HEK293 (cell line): ENCODE measurements at regions not wholly inside any gene's neighbourhood (a gene's known extent, or its start where the extent isn't known, plus 50 kb on each side); places are given as distances from the start of the nearest gene placed in this dataset.

Experiments
- CTCF ChIA-PET: fragments of 350-600 bp; formaldehyde crosslinking; extraction: SDS; loops from one replicate; lab custom pipeline; 2021; ENCODE audit warnings: antibody characterized with exemption; lab: Yijun Ruan, JAX
- POLR2A ChIA-PET: fragments of 300-600 bp; formaldehyde crosslinking; extraction: SDS; loops from one replicate; lab custom pipeline; 2020; ENCODE audit warnings: antibody characterized with exemption, inconsistent platforms; lab: Yijun Ruan, JAX
- H3K27ac ChIP-seq: fragments of 200-500 bp; sonication (Bioruptor generic); 2 replicates; pipeline ENCODE4 v1.5.1; 2014; ENCODE audit warnings: low read depth, low read length, control low read depth, inconsistent platforms; ENCODE audit errors: extremely low read depth
- H3K36me3 ChIP-seq, 2 experiments: fragments of 200-500 bp in 1 of 2; sonication (Bioruptor generic) in 1 of 2; 1 replicate in 1 of 2; 2 replicates in 1 of 2; pipeline ENCODE4 v1.5.1; 2014 to 2017; ENCODE audit warnings: inconsistent platforms in 2 of 2, low read length in 2 of 2; ENCODE audit not compliant: control insufficient read depth in 2 of 2, insufficient read depth in 1 of 2
- H3K4me1 ChIP-seq: fragments of 200-500 bp; sonication (Bioruptor generic); 2 replicates; pipeline ENCODE4 v1.5.1; 2014; ENCODE audit warnings: mild to moderate bottlenecking, low read length, inconsistent platforms; ENCODE audit not compliant: control insufficient read depth, insufficient read depth
- H3K4me3 ChIP-seq: 2 replicates; pipeline ENCODE4 v1.5.1; 2011; ENCODE audit warnings: low read depth, mild to moderate bottlenecking, control low read depth, low read length, moderate library complexity
- H3K9me3 ChIP-seq: fragments of 200-500 bp; sonication (Bioruptor generic); 2 replicates; pipeline ENCODE4 v1.5.1; 2014; ENCODE audit warnings: low read depth, low read length, inconsistent platforms; ENCODE audit not compliant: control insufficient read depth, insufficient read depth
- FEZF1 ChIP-seq: fragments of 450-650 bp; formaldehyde crosslinking; IDR thresholded peaks from 2 replicates; pipeline ENCODE4 v1.5.1; 2016; ENCODE audit warnings: missing biosample characterization, missing genetic modification characterization
- HOXD13 ChIP-seq: sonication (generic); formaldehyde crosslinking; IDR thresholded peaks from 2 replicates; pipeline ENCODE4 v1.8.0; 2022; ENCODE audit warnings: missing genetic modification reagents, borderline replicate concordance
- PRDM1 ChIP-seq: fragments of 450-650 bp; formaldehyde crosslinking; IDR thresholded peaks from 2 replicates; pipeline ENCODE4; 2016; ENCODE audit warnings: missing biosample characterization, missing genetic modification characterization
- SALL2 ChIP-seq: fragments of 450-650 bp; formaldehyde crosslinking; IDR thresholded peaks from 2 replicates; pipeline ENCODE4 v1.5.0; 2017; ENCODE audit warnings: missing biosample characterization, mild to moderate bottlenecking, missing genetic modification characterization, borderline replicate concordance
- WT1 ChIP-seq: fragments of 450-650 bp; formaldehyde crosslinking; IDR thresholded peaks from 2 replicates; pipeline ENCODE4 v1.5.1; 2016; ENCODE audit warnings: missing biosample characterization, missing genetic modification characterization
- ZBTB17 ChIP-seq: fragments of 450-650 bp; formaldehyde crosslinking; IDR thresholded peaks from 2 replicates; pipeline ENCODE4 v1.5.1; 2016; ENCODE audit warnings: missing biosample characterization, missing genetic modification characterization
- ZBTB48 ChIP-seq: fragments of 450-650 bp; formaldehyde crosslinking; IDR thresholded peaks from 2 replicates; pipeline ENCODE4 v1.5.1; 2016; ENCODE audit warnings: missing biosample characterization, missing genetic modification characterization
- ZFP37 ChIP-seq: fragments of 450-650 bp; formaldehyde crosslinking; IDR thresholded peaks from 2 replicates; pipeline ENCODE4 v1.5.1; 2016; ENCODE audit warnings: missing biosample characterization, missing genetic modification characterization
- ZFP69B ChIP-seq: fragments of 450-650 bp; formaldehyde crosslinking; IDR thresholded peaks from 2 replicates; pipeline ENCODE4 v1.5.1; 2016; ENCODE audit warnings: missing biosample characterization, missing genetic modification characterization
- ZNF2 ChIP-seq: fragments of 450-650 bp; formaldehyde crosslinking; IDR thresholded peaks from 2 replicates; pipeline ENCODE4 v1.5.1; 2016; ENCODE audit warnings: missing biosample characterization, missing genetic modification characterization
- ZNF302 ChIP-seq: fragments of 450-650 bp; formaldehyde crosslinking; IDR thresholded peaks from 2 replicates; pipeline ENCODE4 v1.5.1; 2016; ENCODE audit warnings: missing biosample characterization, missing genetic modification characterization, low read depth
- ZNF311 ChIP-seq: fragments of 450-650 bp; formaldehyde crosslinking; IDR thresholded peaks from 2 replicates; pipeline ENCODE4 v1.5.1; 2017; ENCODE audit warnings: missing biosample characterization, missing genetic modification characterization, borderline replicate concordance
- ZNF354C ChIP-seq: fragments of 450-650 bp; formaldehyde crosslinking; IDR thresholded peaks from 2 replicates; pipeline ENCODE4 v1.5.1; 2016; ENCODE audit warnings: missing biosample characterization, missing genetic modification characterization, low read depth, borderline replicate concordance
- ZNF37A ChIP-seq: fragments of 450-650 bp; IDR thresholded peaks from 2 replicates; pipeline ENCODE4 v1.5.1; 2018; ENCODE audit warnings: missing biosample characterization, missing genetic modification characterization
- ZNF571 ChIP-seq: fragments of 450-650 bp; formaldehyde crosslinking; IDR thresholded peaks from 2 replicates; pipeline ENCODE4 v1.5.0; 2017; ENCODE audit warnings: missing biosample characterization, missing genetic modification characterization
- ZNF610 ChIP-seq: fragments of 450-650 bp; formaldehyde crosslinking; IDR thresholded peaks from 2 replicates; pipeline ENCODE4 v1.5.1; 2016; ENCODE audit warnings: missing biosample characterization, missing genetic modification characterization, borderline replicate concordance
- ZNF785 ChIP-seq: fragments of 450-650 bp; formaldehyde crosslinking; IDR thresholded peaks from 2 replicates; pipeline ENCODE4 v1.5.1; 2016; ENCODE audit warnings: missing biosample characterization, missing genetic modification characterization
- ZNF792 ChIP-seq: fragments of 450-650 bp; formaldehyde crosslinking; IDR thresholded peaks from 2 replicates; pipeline ENCODE4 v1.5.1; 2016; ENCODE audit warnings: missing biosample characterization, missing genetic modification characterization
- ZNF837 ChIP-seq: fragments of 450-650 bp; formaldehyde crosslinking; IDR thresholded peaks from 2 replicates; pipeline ENCODE4 v1.5.1; 2016; ENCODE audit warnings: missing biosample characterization, missing genetic modification characterization
- ZNF843 ChIP-seq: fragments of 450-650 bp; formaldehyde crosslinking; IDR thresholded peaks from 2 replicates; pipeline ENCODE4 v1.5.1; 2016; ENCODE audit warnings: missing biosample characterization, missing genetic modification characterization
- TF ChIP-seq, protein P1 (sequence below): fragments of 450-650 bp; formaldehyde crosslinking; IDR thresholded peaks from 2 replicates; pipeline ENCODE4 v1.5.1; 2016; ENCODE audit warnings: missing biosample characterization, missing genetic modification characterization
- TF ChIP-seq, protein P2 (sequence below): fragments of 450-650 bp; formaldehyde crosslinking; IDR thresholded peaks from 2 replicates; pipeline ENCODE4 v1.5.1; 2016; ENCODE audit warnings: missing biosample characterization, missing genetic modification characterization
- TF ChIP-seq, protein P3 (sequence below): fragments of 450-650 bp; formaldehyde crosslinking; IDR thresholded peaks from 2 replicates; pipeline ENCODE4 v1.5.1; 2016; ENCODE audit warnings: missing biosample characterization, missing genetic modification characterization
- TF ChIP-seq, protein P4 (sequence below): fragments of 450-650 bp; formaldehyde crosslinking; IDR thresholded peaks from 2 replicates; pipeline ENCODE4 v1.5.1; 2016; ENCODE audit warnings: missing biosample characterization, missing genetic modification characterization

DNA sequence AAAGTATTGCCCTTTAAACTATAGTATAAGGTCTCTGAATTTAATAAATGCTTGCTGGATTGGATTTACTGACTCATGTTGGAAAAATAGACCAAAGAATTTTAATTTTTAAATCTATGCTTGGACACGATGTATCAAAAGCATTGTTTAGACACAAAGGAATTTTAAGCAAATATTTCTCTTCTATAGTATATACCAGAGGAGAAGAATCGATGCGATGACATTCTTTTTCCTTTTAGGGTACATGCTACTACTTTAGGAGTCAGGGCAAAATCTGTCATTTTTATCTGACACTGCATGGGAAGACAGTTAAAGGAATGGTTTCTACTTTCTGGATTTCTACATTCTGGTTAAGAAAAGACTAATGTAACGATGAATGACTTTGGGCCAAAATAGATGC, 339.9 kb downstream of the BMPER start:
- Histone ChIP-seq H3K27ac (no peak overlapping the region), H3K4me1 (no peaks in the 10 kb centered on the region), H3K9me3 (no peaks in the 10 kb centered on the region), H3K36me3 (no peaks in the 10 kb centered on the region), H3K4me3 (no peak overlapping the region)
- TF ChIP-seq ZNF37A (tag by site-specific recombination) = no peak
- no peak for TF ChIP-seq ZNF837 (tag by site-specific recombination)
- TF ChIP-seq, protein P1, sequence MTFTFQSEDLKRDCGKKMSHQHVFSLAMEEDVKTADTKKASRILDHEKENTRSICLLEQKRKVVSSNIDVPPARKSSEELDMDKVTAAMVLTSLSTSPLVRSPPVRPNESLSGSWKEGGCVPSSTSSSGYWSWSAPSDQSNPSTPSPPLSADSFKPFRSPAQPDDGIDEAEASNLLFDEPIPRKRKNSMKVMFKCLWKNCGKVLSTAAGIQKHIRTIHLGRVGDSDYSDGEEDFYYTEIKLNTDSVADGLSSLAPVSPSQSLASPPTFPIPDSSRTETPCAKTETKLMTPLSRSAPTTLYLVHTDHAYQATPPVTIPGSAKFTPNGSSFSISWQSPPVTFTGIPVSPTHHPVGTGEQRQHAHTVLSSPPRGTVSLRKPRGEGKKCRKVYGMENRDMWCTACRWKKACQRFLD (tag by site-specific recombination) = no peak
- TF ChIP-seq ZNF311 = no peak
- TF ChIP-seq ZBTB48 (tag by site-specific recombination) = no peak
- TF ChIP-seq SALL2 (tag by site-specific recombination) = no peak
- TF ChIP-seq ZNF792 (tag by site-specific recombination) = no peak
- TF ChIP-seq, protein P2, sequence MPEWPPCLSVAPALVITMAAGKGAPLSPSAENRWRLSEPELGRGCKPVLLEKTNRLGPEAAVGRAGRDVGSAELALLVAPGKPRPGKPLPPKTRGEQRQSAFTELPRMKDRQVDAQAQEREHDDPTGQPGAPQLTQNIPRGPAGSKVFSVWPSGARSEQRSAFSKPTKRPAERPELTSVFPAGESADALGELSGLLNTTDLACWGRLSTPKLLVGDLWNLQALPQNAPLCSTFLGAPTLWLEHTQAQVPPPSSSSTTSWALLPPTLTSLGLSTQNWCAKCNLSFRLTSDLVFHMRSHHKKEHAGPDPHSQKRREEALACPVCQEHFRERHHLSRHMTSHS (tag by site-specific recombination) = no peak
- TF ChIP-seq ZNF843 (tag by site-specific recombination) = no peak
- TF ChIP-seq ZNF571 (tag by site-specific recombination) = no peak
- TF ChIP-seq, protein P3, sequence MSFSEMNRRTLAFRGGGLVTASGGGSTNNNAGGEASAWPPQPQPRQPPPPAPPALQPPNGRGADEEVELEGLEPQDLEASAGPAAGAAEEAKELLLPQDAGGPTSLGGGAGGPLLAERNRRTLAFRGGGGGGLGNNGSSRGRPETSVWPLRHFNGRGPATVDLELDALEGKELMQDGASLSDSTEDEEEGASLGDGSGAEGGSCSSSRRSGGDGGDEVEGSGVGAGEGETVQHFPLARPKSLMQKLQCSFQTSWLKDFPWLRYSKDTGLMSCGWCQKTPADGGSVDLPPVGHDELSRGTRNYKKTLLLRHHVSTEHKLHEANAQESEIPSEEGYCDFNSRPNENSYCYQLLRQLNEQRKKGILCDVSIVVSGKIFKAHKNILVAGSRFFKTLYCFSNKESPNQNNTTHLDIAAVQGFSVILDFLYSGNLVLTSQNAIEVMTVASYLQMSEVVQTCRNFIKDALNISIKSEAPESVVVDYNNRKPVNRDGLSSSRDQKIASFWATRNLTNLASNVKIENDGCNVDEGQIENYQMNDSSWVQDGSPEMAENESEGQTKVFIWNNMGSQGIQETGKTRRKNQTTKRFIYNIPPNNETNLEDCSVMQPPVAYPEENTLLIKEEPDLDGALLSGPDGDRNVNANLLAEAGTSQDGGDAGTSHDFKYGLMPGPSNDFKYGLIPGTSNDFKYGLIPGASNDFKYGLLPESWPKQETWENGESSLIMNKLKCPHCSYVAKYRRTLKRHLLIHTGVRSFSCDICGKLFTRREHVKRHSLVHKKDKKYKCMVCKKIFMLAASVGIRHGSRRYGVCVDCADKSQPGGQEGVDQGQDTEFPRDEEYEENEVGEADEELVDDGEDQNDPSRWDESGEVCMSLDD = no peak
- TF ChIP-seq PRDM1 (tag by site-specific recombination) = no peak
- no peak for TF ChIP-seq ZNF2 (tag by site-specific recombination)
- TF ChIP-seq, protein P4, sequence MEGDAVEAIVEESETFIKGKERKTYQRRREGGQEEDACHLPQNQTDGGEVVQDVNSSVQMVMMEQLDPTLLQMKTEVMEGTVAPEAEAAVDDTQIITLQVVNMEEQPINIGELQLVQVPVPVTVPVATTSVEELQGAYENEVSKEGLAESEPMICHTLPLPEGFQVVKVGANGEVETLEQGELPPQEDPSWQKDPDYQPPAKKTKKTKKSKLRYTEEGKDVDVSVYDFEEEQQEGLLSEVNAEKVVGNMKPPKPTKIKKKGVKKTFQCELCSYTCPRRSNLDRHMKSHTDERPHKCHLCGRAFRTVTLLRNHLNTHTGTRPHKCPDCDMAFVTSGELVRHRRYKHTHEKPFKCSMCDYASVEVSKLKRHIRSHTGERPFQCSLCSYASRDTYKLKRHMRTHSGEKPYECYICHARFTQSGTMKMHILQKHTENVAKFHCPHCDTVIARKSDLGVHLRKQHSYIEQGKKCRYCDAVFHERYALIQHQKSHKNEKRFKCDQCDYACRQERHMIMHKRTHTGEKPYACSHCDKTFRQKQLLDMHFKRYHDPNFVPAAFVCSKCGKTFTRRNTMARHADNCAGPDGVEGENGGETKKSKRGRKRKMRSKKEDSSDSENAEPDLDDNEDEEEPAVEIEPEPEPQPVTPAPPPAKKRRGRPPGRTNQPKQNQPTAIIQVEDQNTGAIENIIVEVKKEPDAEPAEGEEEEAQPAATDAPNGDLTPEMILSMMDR = no peak
- no peak for TF ChIP-seq ZNF610 (tag by site-specific recombination)
- TF ChIP-seq HOXD13 (CRISPR knock-in tag) = no peak
- TF ChIP-seq WT1 (tag by site-specific recombination) = no peak
- ChIA-PET CTCF (no interaction called here), POLR2A (no interaction called here)

DNA sequence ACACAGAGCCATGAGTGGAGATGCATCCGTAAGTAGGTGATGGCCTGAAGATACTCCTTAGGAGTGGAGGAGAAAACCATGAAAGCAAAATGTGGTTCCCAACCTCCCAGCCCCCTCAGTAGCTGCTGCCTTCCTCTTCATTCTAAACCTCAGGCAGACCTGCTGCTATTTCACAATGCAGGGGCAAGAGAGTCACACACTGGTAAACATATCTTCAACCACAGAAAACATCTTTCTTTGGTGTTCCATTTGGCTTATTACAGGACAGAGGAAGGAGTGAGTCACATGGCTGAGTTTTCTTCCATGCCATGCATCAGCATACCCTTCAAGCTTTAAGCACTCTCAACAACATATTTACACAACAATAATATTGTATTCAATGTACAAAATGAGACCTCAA, 342.1 kb downstream of the BMPER start:
- POLR2A ChIA-PET = no interaction called here
- CTCF ChIA-PET = interaction anchor here (0.6 kb wide), 1 partner anchor 114 kb away, joined by 3 read pairs; no protein-coding TSS in a partner anchor
- H3K36me3 ChIP-seq = no peaks in the 10 kb centered on the region
- H3K27ac ChIP-seq = no peak overlapping the region
- no peaks in the 10 kb centered on the region for H3K9me3 ChIP-seq
- no peak overlapping the region for H3K4me3 ChIP-seq
- no peaks in the 10 kb centered on the region for H3K4me1 ChIP-seq
- no peak for TF ChIP-seq ZFP37 (tag by site-specific recombination)
- TF ChIP-seq ZNF354C = no peak
- TF ChIP-seq WT1 (tag by site-specific recombination) = no peak
- no peak for TF ChIP-seq ZNF843 (tag by site-specific recombination)
- TF ChIP-seq ZNF785 (tag by site-specific recombination) = no peak
- TF ChIP-seq ZFP69B (tag by site-specific recombination) = no peak
- TF ChIP-seq ZBTB17 (tag by site-specific recombination) = no peak
- no peak for TF ChIP-seq ZNF302 (tag by site-specific recombination)
- no peak for TF ChIP-seq FEZF1
- TF ChIP-seq, all 188 proteins: peak for 0
